ENCODE measurements at regions not wholly inside any gene's neighbourhood (a gene's known extent, or its start where the extent isn't known, plus 50 kb on each side); places are given as distances from the start of the nearest gene placed in this dataset.

DNA sequence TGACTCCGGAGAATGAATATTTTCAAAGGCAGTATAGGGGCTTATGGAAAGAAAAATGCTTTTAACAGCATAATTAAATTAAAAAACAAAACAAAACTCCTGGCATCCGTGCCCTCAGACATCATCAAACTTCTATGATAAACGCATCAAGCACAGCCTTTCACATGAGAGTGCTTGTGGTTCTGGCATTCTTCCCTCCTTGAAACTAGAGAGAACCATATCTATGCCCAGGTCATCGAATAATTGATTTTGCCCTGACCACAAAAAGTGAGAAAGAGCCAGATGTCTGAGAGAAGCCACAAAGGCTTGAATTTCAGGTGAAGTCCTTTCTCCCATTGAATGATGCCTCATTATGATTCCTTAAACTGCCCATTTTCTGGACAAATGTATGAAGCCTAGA lies 286.8 kb downstream of the CBLL2 start:
- in situ Hi-C loops (cut with HindIII; ENCODE audit: low sequenced_read_pairs): no loop called here
- DNase-seq (ENCODE audit: low read depth): peak; percentile 47
- no peak overlapping the region for H3K4me3 ChIP-seq (ENCODE audit: low read depth, low read length)
- no peak for TF ChIP-seq CTCF (IDR thresholded peaks at IDR 0.05; ENCODE audit: low read depth, low read length, missing control alignments)

GRCh38 chrX:22575161-22575845 lies 302.6 kb downstream of the CBLL2 start:
- in situ Hi-C loops (cut with HindIII; ENCODE audit: low sequenced_read_pairs): no loop called here

GRCh38 chrX:22577181-22577580 lies 304.5 kb downstream of the CBLL2 start:
- in situ Hi-C loops (cut with HindIII; ENCODE audit: low sequenced_read_pairs): no loop called here
- peak; percentile 13 for DNase-seq (ENCODE audit: low read depth)
- no peak for TF ChIP-seq CTCF (IDR thresholded peaks at IDR 0.05; ENCODE audit: low read depth, low read length, missing control alignments)

More at GRCh38 chrX:22575161-22575845, 302.6 kb downstream of the CBLL2 start:
- no peak for DNase-seq (ENCODE audit: low read depth)
- H3K4me3 ChIP-seq (ENCODE audit: low read depth, low read length): no peak overlapping the region
- TF ChIP-seq CTCF (IDR thresholded peaks at IDR 0.05; ENCODE audit: low read depth, low read length, missing control alignments): no peak

DNA sequence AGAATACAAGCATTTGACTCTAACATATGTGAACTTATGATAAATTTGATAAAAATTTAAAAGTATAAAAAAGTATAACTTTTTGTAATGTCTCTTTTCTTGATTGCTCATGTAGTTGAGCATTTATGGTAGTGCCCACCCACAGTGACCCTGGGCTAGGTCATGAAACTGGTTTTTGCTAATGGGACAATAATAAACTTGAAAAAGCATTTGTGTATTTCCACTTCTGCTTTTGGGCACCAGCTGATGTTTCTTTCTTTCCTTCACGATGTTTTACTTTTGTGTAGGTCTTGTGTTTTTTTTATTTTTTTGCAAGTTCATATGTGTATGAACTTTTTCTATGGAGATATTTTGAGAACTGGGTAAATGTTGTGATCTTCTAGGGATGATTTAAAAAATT lies 313.1 kb downstream of the CBLL2 start:
- in situ Hi-C loops (cut with HindIII; ENCODE audit: low sequenced_read_pairs): no loop called here
- no peak overlapping the region for H3K4me3 ChIP-seq (ENCODE audit: low read depth, low read length)
- no peak for TF ChIP-seq CTCF (IDR thresholded peaks at IDR 0.05; ENCODE audit: low read depth, low read length, missing control alignments)
- no peak for DNase-seq (ENCODE audit: low read depth)

More at GRCh38 chrX:22577181-22577580, 304.5 kb downstream of the CBLL2 start:
- no peak overlapping the region for H3K4me3 ChIP-seq (ENCODE audit: low read depth, low read length)

GRCh38 chrX:22589845-22590244 lies 317.1 kb downstream of the CBLL2 start:
- no peak overlapping the region for H3K4me3 ChIP-seq (ENCODE audit: low read depth, low read length)
- in situ Hi-C loops (cut with HindIII; ENCODE audit: low sequenced_read_pairs): no loop called here
- no peak for DNase-seq (ENCODE audit: low read depth)
- TF ChIP-seq CTCF (IDR thresholded peaks at IDR 0.05; ENCODE audit: low read depth, low read length, missing control alignments): no peak

- no peak overlapping the region for H3K4me3 ChIP-seq (ENCODE audit: low read depth, low read length)
- TF ChIP-seq CTCF (IDR thresholded peaks at IDR 0.05; ENCODE audit: low read depth, low read length, missing control alignments): no peak
- no peak for DNase-seq (ENCODE audit: low read depth)
- in situ Hi-C loops (cut with HindIII; ENCODE audit: low sequenced_read_pairs): no loop called here
These were observed 322.1 kb downstream of the CBLL2 start for GRCh38 chrX:22594766-22595165.

All from astrocyte of the cerebellum (primary cell).